ENCODE measurements at regions not wholly inside any gene's neighbourhood (a gene's known extent, or its start where the extent isn't known, plus 50 kb on each side); places are given as distances from the start of the nearest gene placed in this dataset.
"Not testable (repeated sequence)": the region's sequence is repeated elsewhere in the genome, so short reads cannot be mapped to it uniquely, and the experiment has no call there.

DNA sequence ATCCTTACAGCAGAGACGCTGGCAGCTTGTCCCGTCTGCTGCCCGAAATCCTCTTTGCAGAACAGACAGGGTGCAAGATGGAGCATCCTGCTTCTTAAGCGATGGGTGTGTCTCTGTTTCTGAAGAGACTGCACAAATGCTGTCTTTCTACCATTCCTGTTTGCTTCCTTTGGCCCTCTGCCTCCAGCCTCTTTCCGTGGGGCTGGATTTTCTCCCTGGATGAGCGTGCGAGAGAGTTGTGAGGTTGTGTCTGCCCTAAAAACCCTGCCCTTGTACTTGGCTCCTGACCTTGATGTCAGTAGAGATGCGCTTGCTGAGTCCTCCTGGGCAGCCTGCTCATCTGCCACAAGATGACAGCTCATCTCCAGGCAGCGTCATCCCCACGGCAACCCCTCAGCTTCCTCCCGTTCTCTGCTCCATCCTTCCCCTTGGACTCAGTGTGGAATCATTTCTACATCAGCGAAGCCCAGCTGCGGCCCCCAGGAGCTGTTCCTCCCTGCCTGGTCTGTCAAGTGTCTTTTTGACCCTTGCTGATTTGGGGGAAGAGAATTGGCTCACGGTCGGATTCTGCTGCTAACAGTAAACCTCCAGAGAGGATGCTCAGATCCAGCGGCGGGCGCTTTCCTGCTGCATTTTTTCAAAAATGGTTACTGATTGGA, 246.2 kb downstream of the ASMT start:
- no peak for DNase-seq

DNA sequence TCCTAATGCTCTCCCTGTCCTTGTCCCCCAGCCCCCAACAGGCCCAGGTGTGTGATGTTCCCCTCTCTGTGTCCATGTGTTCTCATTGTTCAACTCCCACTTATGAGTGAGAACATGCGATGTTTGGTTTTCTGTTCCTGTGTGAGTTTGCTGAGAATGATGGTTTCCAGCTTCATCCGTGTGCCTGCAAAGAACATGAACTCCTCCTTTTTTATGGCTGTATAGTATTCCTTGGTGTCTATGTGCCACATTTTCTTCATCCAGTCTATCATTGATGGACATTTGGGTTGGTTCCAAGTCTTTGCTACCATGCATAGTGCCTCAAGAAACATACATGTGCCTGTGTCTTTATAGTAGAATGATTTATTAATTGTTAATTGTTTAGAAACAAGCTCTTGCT, 249.1 kb downstream of the ASMT start:
- DNase-seq; H3K9me3 ChIP-seq; ATAC-seq; H3K4me1 ChIP-seq; H3K36me3 ChIP-seq; H3K27ac ChIP-seq; intact Hi-C loops (cut with DNase I); H3K4me3 ChIP-seq; H3K27me3 ChIP-seq: not testable (repeated sequence)
- WGBS, 2 donors, result 94 to 96% methylated on average over 2 of the region's 2 CpGs

More for the DNA sequence above, 246.2 kb downstream of the ASMT start:
- Histone ChIP-seq H3K4me1 (no peaks in the 10 kb centered on the region), H3K4me3 (no peak overlapping the region), H3K27me3 (peaks cover 0 to 4% (median 0%) of the 10 kb centered on the region in 7 donors), H3K36me3 (no peaks in the 10 kb centered on the region), H3K27ac (no peak overlapping the region), H3K9me3 (peaks cover 0 to 2% (median 0%) of the 10 kb centered on the region in 11 donors)
- 64 to 65% methylated on average over 18 of the region's 18 CpGs for WGBS, 2 donors
- intact Hi-C loops (cut with DNase I), result no loop called here
- TF ChIP-seq, protein P1, sequence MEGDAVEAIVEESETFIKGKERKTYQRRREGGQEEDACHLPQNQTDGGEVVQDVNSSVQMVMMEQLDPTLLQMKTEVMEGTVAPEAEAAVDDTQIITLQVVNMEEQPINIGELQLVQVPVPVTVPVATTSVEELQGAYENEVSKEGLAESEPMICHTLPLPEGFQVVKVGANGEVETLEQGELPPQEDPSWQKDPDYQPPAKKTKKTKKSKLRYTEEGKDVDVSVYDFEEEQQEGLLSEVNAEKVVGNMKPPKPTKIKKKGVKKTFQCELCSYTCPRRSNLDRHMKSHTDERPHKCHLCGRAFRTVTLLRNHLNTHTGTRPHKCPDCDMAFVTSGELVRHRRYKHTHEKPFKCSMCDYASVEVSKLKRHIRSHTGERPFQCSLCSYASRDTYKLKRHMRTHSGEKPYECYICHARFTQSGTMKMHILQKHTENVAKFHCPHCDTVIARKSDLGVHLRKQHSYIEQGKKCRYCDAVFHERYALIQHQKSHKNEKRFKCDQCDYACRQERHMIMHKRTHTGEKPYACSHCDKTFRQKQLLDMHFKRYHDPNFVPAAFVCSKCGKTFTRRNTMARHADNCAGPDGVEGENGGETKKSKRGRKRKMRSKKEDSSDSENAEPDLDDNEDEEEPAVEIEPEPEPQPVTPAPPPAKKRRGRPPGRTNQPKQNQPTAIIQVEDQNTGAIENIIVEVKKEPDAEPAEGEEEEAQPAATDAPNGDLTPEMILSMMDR (IDR thresholded peaks at IDR 0.05), result no peak
- no peak for ATAC-seq

DNA sequence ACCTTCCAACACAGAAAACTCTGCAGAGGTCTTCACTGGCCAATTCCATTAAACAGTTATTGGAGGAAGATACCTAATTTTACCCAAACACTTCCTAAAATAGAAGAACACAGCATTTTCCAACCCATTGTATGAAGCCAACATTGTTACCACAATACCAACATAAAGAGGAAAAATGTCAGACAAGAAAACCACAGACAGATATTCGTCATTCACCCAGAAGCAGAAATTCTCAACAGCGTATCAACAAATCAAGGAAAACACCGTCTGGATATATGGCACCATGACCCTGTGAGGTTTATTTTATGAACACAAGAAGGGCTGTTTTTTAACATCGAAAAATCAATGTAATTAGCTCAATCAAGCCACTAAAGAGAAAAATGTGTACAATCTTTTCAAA, 255.6 kb downstream of the ASMT start:
- WGBS, 2 donors, result 68 to 77% methylated on average over 4 of the region's 4 CpGs
- no peak overlapping the region for H3K27ac ChIP-seq
- H3K27me3 ChIP-seq, result peaks cover 0 to 4% (median 0%) of the 10 kb centered on the region in 7 donors
- H3K4me1 ChIP-seq, result no peaks in the 10 kb centered on the region
- ATAC-seq, result no peak
- H3K9me3 ChIP-seq, result peaks cover 0 to 7% (median 0%) of the 10 kb centered on the region in 11 donors
- intact Hi-C loops (cut with DNase I), result no loop called here
- TF ChIP-seq, protein P1 (IDR thresholded peaks at IDR 0.05), result no peak
- DNase-seq, result no peak
- no peaks in the 10 kb centered on the region for H3K36me3 ChIP-seq
- no peak overlapping the region for H3K4me3 ChIP-seq

DNA sequence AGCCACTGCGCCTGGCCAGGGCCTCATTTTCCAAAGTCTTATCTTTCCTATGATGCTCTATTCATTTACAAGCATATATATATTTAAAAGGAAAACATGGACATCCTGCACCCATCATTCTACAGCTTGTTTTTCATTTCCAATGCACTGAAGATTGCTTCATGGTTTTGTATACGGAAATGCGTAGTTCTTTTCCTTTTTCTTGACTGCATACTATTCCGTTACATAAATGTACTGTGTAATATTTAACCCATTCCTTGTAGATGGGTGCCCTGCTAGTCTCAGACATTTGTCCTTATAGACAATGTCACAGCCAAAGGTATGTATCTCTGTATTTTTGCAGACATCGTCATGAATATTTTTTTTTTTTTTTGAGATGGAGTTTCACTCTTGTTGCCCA, 257.0 kb downstream of the ASMT start:
- 96 to 98% methylated on average over 5 of the region's 5 CpGs for WGBS, 2 donors
- intact Hi-C loops (cut with DNase I), result no loop called here

DNA sequence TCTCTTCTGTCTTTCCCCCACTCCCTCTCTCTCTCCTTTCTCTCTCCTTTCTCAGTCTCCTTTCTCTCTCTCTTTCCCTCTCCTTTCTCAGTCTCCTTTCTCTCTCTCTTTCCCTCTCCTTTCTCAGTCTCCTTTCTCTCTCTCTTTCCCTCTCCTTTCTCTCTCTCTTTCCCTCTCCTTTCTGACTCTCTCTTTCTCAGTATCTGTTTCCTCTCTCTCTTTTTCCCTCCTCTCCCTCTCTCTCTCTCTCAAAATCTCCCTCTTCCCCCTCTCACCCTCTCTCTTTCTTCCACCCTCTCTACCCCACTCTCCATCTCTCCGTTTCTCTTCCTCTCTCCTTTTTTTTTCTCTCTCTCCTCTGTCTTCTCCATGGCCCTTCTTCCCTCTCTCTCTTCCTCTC, 258.8 kb downstream of the ASMT start:
- ATAC-seq (no peak), DNase-seq (no peak)
- no peak overlapping the region for H3K27ac ChIP-seq
- no peaks in the 10 kb centered on the region for H3K4me1 ChIP-seq
- intact Hi-C loops (cut with DNase I), result no loop called here
- TF ChIP-seq, protein P1 (IDR thresholded peaks at IDR 0.05), result no peak
- H3K9me3 ChIP-seq, result peaks cover 0 to 19% (median 0%) of the 10 kb centered on the region in 11 donors
- WGBS, 2 donors, result 74 to 78% methylated on average over 1 of the region's 1 CpG
- no peak overlapping the region for H3K4me3 ChIP-seq
- peaks cover 0 to 7% (median 0%) of the 10 kb centered on the region in 7 donors for H3K27me3 ChIP-seq
- H3K36me3 ChIP-seq, result no peaks in the 10 kb centered on the region

More for the DNA sequence above, 257.0 kb downstream of the ASMT start:
- H3K4me3 ChIP-seq, result no peak overlapping the region
- peaks cover 0 to 7% (median 0%) of the 10 kb centered on the region in 7 donors for H3K27me3 ChIP-seq
- TF ChIP-seq, protein P1 (IDR thresholded peaks at IDR 0.05), result no peak
- peaks cover 0 to 12% (median 0%) of the 10 kb centered on the region in 11 donors for H3K9me3 ChIP-seq
- DNase-seq (no peak), ATAC-seq (no peak)
- no peaks in the 10 kb centered on the region for H3K36me3 ChIP-seq
- no peaks in the 10 kb centered on the region for H3K4me1 ChIP-seq
- H3K27ac ChIP-seq, result no peak overlapping the region
